ENCODE measurements at regions not wholly inside any gene's neighbourhood (a gene's known extent, or its start where the extent isn't known, plus 50 kb on each side); places are given as distances from the start of the nearest gene placed in this dataset.

GRCh38 chr22:47779474-47779873, 1017.0 kb downstream of the TBC1D22A start:
- Histone ChIP-seq H3K4me3 (no peak overlapping the region), H3K27ac (no peak overlapping the region), H3K9me3 (no peaks in the 10 kb centered on the region), H3K27me3 (no peaks in the 10 kb centered on the region), H3K36me3 (no peaks in the 10 kb centered on the region), H3K4me1 (ENCODE audit: insufficient read depth) (no peaks in the 10 kb centered on the region)
- TF ChIP-seq EP300 (IDR thresholded peaks at IDR 0.05) = no peak
- TF ChIP-seq POLR2A (IDR thresholded peaks at IDR 0.05) = no peak
- no peak for TF ChIP-seq CTCF (IDR thresholded peaks at IDR 0.05)
- no peak for DNase-seq
- intact Hi-C loops (cut with DNase I) = no loop called here
- 37 to 51% (median 43%) methylated on average over 7 of the region's 7 CpGs for WGBS, 3 donors

- no peaks in the 10 kb centered on the region for H3K27me3 ChIP-seq
- H3K27ac ChIP-seq = no peak overlapping the region
- no peaks in the 10 kb centered on the region for H3K9me3 ChIP-seq
- no peaks in the 10 kb centered on the region for H3K36me3 ChIP-seq
- intact Hi-C loops (cut with DNase I) = no loop called here
- no peak overlapping the region for H3K4me3 ChIP-seq
- no peak for TF ChIP-seq EP300 (IDR thresholded peaks at IDR 0.05)
- no peak for TF ChIP-seq POLR2A (IDR thresholded peaks at IDR 0.05)
- no peak for TF ChIP-seq CTCF (IDR thresholded peaks at IDR 0.05)
- no peaks in the 10 kb centered on the region for H3K4me1 ChIP-seq (ENCODE audit: insufficient read depth)
- no peak for DNase-seq
- 94 to 96% (median 94%) methylated on average over 13 of the region's 13 CpGs for WGBS, 3 donors
Observed at GRCh38 chr22:47778160-47778658, 1015.8 kb downstream of the TBC1D22A start.

- DNase-seq = no peak
- H3K27ac ChIP-seq = no peak overlapping the region
- H3K27me3 ChIP-seq = no peaks in the 10 kb centered on the region
- H3K4me3 ChIP-seq = no peak overlapping the region
- TF ChIP-seq POLR2A (IDR thresholded peaks at IDR 0.05) = no peak
- no peak for TF ChIP-seq CTCF (IDR thresholded peaks at IDR 0.05)
- no peak for TF ChIP-seq EP300 (IDR thresholded peaks at IDR 0.05)
- WGBS, 3 donors = 40 to 70% (median 53%) methylated on average over 1 of the region's 1 CpG
- no peaks in the 10 kb centered on the region for H3K9me3 ChIP-seq
- H3K4me1 ChIP-seq (ENCODE audit: insufficient read depth) = no peaks in the 10 kb centered on the region
- no peaks in the 10 kb centered on the region for H3K36me3 ChIP-seq
- intact Hi-C loops (cut with DNase I) = no loop called here
Observed at GRCh38 chr22:47777426-47777825, 1015.0 kb downstream of the TBC1D22A start.

DNA sequence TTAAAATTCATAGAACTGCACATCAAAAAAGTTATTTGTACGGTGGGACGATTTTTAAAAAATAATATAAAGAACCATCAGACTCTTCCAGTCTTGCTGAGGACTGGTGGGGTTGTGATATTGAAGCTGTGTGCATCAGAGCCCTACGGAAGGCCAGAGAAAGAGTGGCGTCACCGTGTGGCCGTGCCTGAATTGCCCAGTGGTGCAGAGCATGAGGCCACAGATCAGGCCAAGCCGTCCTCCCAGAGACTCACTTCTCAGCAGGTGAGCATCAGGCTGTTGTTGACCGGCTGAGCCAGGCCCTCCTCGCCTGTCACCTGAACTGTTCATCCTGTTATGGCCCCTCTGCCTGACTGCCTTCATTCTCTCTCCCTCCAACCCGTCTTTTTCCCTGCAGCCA, 1013.9 kb downstream of the TBC1D22A start:
- H3K27ac ChIP-seq = no peak overlapping the region
- intact Hi-C loops (cut with DNase I) = no loop called here
- H3K9me3 ChIP-seq = no peaks in the 10 kb centered on the region
- no peaks in the 10 kb centered on the region for H3K27me3 ChIP-seq
- H3K4me3 ChIP-seq = no peak overlapping the region
- H3K4me1 ChIP-seq (ENCODE audit: insufficient read depth) = no peaks in the 10 kb centered on the region
- H3K36me3 ChIP-seq = no peaks in the 10 kb centered on the region
- no peak for TF ChIP-seq EP300 (IDR thresholded peaks at IDR 0.05)
- TF ChIP-seq CTCF (IDR thresholded peaks at IDR 0.05) = no peak
- TF ChIP-seq POLR2A (IDR thresholded peaks at IDR 0.05) = no peak
- WGBS, 3 donors = 65 to 67% (median 67%) methylated on average over 10 of the region's 10 CpGs
- no peak for DNase-seq
